Adrenal gland (tissue), 5 donors: ENCODE measurements at regions not wholly inside any gene's neighbourhood (a gene's known extent, or its start where the extent isn't known, plus 50 kb on each side); places are given as distances from the start of the nearest gene placed in this dataset.

Experiments
- CTCF ChIP-seq, 6 experiments: fragments of 450-650 bp in 4 of 6; fragments of 200-600 bp in 2 of 6; sonication (generic) in 1 of 6; IDR thresholded peaks; 1 replicate in 5 of 6; 2 replicates in 1 of 6; pipeline versions ENCODE4 v1.5.1 to v1.8.0; 2016 to 2021; ENCODE audit warnings: antibody characterized with exemption in 6 of 6, mild to moderate bottlenecking in 2 of 6, moderate library complexity in 1 of 6
- POLR2A ChIP-seq, 2 donors: fragments of 450-650 bp; IDR thresholded peaks; one replicate each; pipeline ENCODE4 v1.6.1; 2017; ENCODE audit warnings: antibody characterized with exemption in 2 of 2, mild to moderate bottlenecking in 2 of 2, moderate library complexity in 1 of 2
- donor health status: DM: no; HTN: no; CAD: no.

- no peak for TF ChIP-seq POLR2A (IDR thresholded peaks at IDR 0.05)
- no peak for TF ChIP-seq CTCF (IDR thresholded peaks at IDR 0.05)
Measured at GRCh38 chr3:145953316-145953715, 207.7 kb downstream of the PLOD2 start.
